Neural cell (in vitro differentiated cells): ENCODE measurements at regions not wholly inside any gene's neighbourhood (a gene's known extent, or its start where the extent isn't known, plus 50 kb on each side); places are given as distances from the start of the nearest gene placed in this dataset.

Experiments used
- CTCF ChIP-seq: fragments of 450-650 bp; IDR thresholded peaks from 2 replicates; pipeline ENCODE4 v1.5.1; 2014; ENCODE audit warnings: antibody characterized with exemption, mild to moderate bottlenecking, moderate library complexity; ENCODE audit not compliant: poor library complexity, severe bottlenecking
- POLR2AphosphoS5 ChIP-seq: IDR thresholded peaks from 2 replicates; pipeline ENCODE4 v1.6.1; 2012

GRCh38 chr10:4170633-4171314 lies 385.8 kb upstream of the KLF6 start:
- no peak for TF ChIP-seq CTCF
- no peak for TF ChIP-seq POLR2AphosphoS5
